Aorta (tissue), 5 donors: ENCODE measurements at regions not wholly inside any gene's neighbourhood (a gene's known extent, or its start where the extent isn't known, plus 50 kb on each side); places are given as distances from the start of the nearest gene placed in this dataset.
"Not testable (repeated sequence)": the region's sequence is repeated elsewhere in the genome, so short reads cannot be mapped to it uniquely, and the experiment has no call there.

ENCODE experiments used
- ATAC-seq: fragments of 200-7000 bp; cut with Tn5 transposase; one replicate; pipeline ENCODE4 v1.9.1; 2022; ENCODE audit warnings: moderate library complexity; ENCODE audit not compliant: low FRiP score
- DNase-seq, 2 donors: peaks; one replicate each; pipeline ENCODE4 v3.0.0-alpha.2; 2020
- H3K27ac ChIP-seq, 2 donors: one replicate each; pipeline ENCODE4 v1.5.1; 2013; ENCODE audit warnings: low read length in 2 of 2, mild to moderate bottlenecking in 2 of 2, moderate library complexity in 2 of 2, control low read depth in 1 of 2, inconsistent platforms in 1 of 2, low read depth in 1 of 2
- H3K27me3 ChIP-seq, 2 donors: one replicate each; pipeline ENCODE4 v1.6.1; 2013; ENCODE audit warnings: control low read depth in 1 of 2, low read length in 1 of 2, mild to moderate bottlenecking in 1 of 2, moderate library complexity in 1 of 2; ENCODE audit not compliant: insufficient read depth in 2 of 2, control insufficient read depth in 1 of 2
- H3K36me3 ChIP-seq, 2 donors: one replicate each; pipeline ENCODE4 v1.6.1; 2013; ENCODE audit warnings: control low read depth in 1 of 2, low read length in 1 of 2, mild to moderate bottlenecking in 1 of 2; ENCODE audit not compliant: insufficient read depth in 2 of 2, control insufficient read depth in 1 of 2
- H3K4me1 ChIP-seq, 2 donors: one replicate each; pipeline ENCODE4 v1.6.1; 2013; ENCODE audit warnings: low read length in 2 of 2, control low read depth in 1 of 2, mild to moderate bottlenecking in 1 of 2, moderate library complexity in 1 of 2; ENCODE audit not compliant: insufficient read depth in 2 of 2, control insufficient read depth in 1 of 2
- H3K4me3 ChIP-seq, 2 donors: one replicate each; pipeline ENCODE4 v1.5.1; 2013; ENCODE audit warnings: low read length in 2 of 2, control low read depth in 1 of 2, mild to moderate bottlenecking in 1 of 2
- H3K9me3 ChIP-seq: one replicate; pipeline ENCODE4 v1.6.1; 2013; ENCODE audit warnings: mild to moderate bottlenecking, low read length; ENCODE audit not compliant: control insufficient read depth
- WGBS, 2 donors: extraction: QIAGEN DNeasy Blood & Tissue Kit; methylation state at CpG; one replicate each; pipeline ENCODE4 v1.1.7; 2013; 5-methylcytosine and 5-hydroxymethylcytosine counted together
- intact Hi-C, 2 donors: fragments of 100-400 bp; cut with DNase I; formaldehyde crosslinking; loops; one replicate each; pipeline versions ENCODE4 v1.14.2 to v1.15.0; 2022
- donor health status: healthy with polysubstance abuse.
- donor health status: Bipolar disorder and iron deficiency.
- donor health status: DM: no; HTN: no; CAD: no.
- donor health status: DM: no; HTN: no; CAD: no.
- donor health status: DM: yes; HTN: yes; CAD: no.

DNA sequence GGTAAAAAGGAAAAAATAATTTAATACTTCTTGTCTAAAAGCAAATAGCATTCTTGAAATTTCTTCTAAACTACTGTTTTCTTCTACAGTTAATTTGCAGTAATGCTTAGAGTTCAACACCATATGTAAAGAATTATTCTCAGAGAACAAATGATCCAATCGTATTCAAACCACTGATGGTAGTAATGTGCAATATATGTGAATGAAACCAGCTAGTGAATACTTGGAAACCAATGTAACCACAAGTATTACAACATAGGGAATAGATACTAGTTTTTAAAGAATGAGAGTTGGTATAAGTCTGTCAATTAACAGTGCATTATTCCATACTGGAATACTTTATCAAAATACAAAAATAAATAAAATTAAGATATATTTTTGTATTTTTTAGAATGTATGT is 850.0 kb downstream of the DIPK2A start:
- DNase-seq (no peak), ATAC-seq (no peak)
- Histone ChIP-seq H3K36me3 (no peaks in the 10 kb centered on the region), H3K4me3 (no peak overlapping the region), H3K27ac (no peak overlapping the region), H3K4me1 (no peaks in the 10 kb centered on the region), H3K27me3 (no peaks in the 10 kb centered on the region), H3K9me3 (no peaks in the 10 kb centered on the region)
- intact Hi-C loops = no loop called here
- WGBS, 2 donors = 93 to 94% methylated on average over 1 of the region's 1 CpG

DNA sequence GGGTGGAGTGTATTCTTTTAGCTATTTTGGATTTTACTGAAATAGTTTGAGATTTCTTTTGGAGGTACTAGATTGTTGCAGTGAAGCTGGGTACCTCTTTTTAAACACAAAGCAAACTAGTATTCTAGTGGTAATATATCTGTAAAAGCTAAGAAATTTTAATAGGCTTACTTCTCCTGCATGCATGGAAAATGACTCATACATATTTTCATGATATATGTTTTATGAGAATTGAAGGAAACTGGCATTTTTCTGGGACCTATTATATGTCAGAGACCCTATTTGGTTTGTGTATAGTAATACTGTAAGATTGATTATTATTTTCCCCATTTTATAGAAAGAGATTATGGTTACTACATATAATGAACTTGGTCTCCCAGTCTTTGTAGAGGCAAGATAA is 851.0 kb downstream of the DIPK2A start:
- Histone ChIP-seq H3K27me3 (no peaks in the 10 kb centered on the region), H3K4me1 (no peaks in the 10 kb centered on the region), H3K4me3 (no peak overlapping the region), H3K9me3 (no peaks in the 10 kb centered on the region), H3K36me3 (no peaks in the 10 kb centered on the region), H3K27ac (no peak overlapping the region)
- DNase-seq = no peak
- intact Hi-C loops = no loop called here
- ATAC-seq = no peak

DNA sequence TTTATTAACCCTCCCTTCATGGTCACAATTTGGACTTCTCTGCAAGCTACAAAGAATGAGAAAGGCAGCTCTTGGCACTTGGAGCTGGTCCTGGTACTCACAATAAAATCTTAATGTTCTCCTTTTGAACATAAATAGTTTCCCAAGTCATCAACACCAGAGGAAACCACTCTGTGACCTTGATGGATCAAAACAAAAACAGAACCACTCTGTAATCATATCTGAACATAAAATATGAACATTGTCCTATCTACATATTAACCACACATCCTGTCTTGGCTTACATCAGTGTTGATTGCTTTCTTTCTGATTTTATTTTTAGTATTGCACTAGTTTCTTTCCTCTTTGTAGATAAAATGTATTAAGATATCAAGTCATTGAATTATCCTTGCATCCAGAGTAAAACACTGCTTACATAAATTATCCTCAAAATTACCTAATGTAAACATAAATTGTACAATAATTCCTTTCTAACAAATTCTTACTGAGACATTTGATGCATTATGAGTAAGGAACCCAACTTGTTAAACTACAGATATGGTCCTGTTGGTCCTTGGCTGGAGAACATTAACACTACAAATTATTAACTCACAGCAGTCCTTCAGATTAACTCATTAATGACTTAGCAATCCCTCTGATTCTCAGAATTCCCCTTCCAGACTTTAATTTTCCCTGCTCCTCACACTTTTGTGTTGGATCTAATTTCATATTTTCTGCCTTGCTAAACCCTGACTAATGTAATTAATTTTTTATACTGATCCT is 860.5 kb downstream of the DIPK2A start:
- Histone ChIP-seq H3K27me3 (no peaks in the 10 kb centered on the region), H3K36me3 (no peaks in the 10 kb centered on the region), H3K27ac (no peak overlapping the region), H3K4me3 (no peak overlapping the region), H3K4me1 (peaks cover 0 to 2% of the 10 kb centered on the region in 2 donors), H3K9me3 (no peaks in the 10 kb centered on the region)
- ATAC-seq (no peak), DNase-seq (no peak)
- intact Hi-C loops = no loop called here

DNA sequence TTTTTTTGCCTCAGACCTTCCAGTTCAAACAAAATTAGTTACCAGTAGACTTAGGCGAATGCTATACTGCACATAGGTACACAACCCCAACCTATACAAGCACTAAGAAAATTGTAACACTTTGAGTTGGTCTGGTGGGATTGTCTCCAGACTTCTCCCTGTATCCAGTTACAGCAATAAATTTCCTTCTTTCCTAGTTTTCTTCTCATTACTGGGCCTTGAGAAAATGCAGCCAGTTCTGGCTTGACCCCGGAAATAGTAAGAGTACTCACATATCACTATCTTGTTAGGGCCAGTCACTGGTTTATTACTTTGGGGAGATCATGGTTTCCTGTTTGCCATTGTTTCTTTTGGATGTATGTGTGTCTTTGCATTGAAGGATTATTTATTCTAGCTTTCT is 868.4 kb downstream of the DIPK2A start:
- H3K9me3 ChIP-seq = peaks cover 4% of the 10 kb centered on the region
- intact Hi-C loops = no loop called here
- WGBS, 2 donors = 73 to 93% methylated on average over 2 of the region's 2 CpGs
- no peaks in the 10 kb centered on the region for H3K36me3 ChIP-seq
- H3K4me1 ChIP-seq = no peaks in the 10 kb centered on the region
- ATAC-seq (no peak), DNase-seq (no peak)
- H3K27ac ChIP-seq = no peak overlapping the region
- no peaks in the 10 kb centered on the region for H3K27me3 ChIP-seq
- H3K4me3 ChIP-seq = no peak overlapping the region

DNA sequence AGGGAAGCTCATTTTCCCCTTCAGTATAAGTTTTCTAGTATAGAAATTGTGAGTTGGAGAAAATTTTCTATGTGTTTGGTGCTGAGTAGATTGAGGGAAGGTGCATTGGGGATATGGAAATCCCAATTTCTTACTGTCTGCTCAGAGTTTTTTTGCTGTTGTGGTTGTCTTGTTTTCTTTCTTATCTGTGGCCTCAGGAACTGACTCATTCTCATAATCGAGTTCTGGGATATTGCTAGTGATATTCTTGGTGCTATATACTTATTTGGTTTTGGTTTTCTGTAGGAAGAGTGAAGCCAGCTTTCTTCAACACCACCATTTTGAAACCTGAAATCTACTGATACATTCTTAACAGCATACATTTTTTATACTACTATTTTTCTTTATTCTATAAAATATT is 869.2 kb downstream of the DIPK2A start:
- intact Hi-C loops = no loop called here
- Histone ChIP-seq H3K36me3 (no peaks in the 10 kb centered on the region), H3K4me3 (no peak overlapping the region), H3K27ac (no peak overlapping the region), H3K9me3 (peaks cover 4% of the 10 kb centered on the region), H3K4me1 (no peaks in the 10 kb centered on the region), H3K27me3 (no peaks in the 10 kb centered on the region)
- DNase-seq = no peak
- WGBS, 2 donors = 49 to 63% methylated on average over 1 of the region's 1 CpG
- ATAC-seq = no peak

DNA sequence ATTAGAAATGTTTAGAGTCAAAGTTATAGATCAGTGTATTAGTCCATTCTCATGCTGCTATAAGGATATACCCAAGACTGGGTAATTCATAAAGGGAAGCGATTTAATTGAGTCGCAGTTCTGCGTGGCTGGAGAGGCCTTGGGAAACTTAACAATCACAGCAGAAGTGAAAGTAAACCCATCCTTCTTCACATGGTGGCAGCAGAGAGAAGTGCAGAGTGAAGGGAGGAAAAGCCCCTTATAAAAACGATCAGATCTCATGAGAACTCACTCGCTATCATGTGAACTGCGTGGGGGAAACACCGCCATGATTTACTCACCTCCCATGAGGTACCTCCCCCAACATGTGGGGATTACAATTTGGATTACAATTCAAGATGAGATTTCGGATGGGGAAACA is 871.5 kb downstream of the DIPK2A start:
- ATAC-seq = no peak
- Histone ChIP-seq H3K4me3 (no peak overlapping the region), H3K27me3 (no peaks in the 10 kb centered on the region), H3K4me1 (no peaks in the 10 kb centered on the region), H3K27ac (no peak overlapping the region), H3K36me3 (no peaks in the 10 kb centered on the region), H3K9me3 (peaks cover 4% of the 10 kb centered on the region)
- intact Hi-C loops = no loop called here
- WGBS, 2 donors = 87 to 90% methylated on average over 8 of the region's 8 CpGs
- DNase-seq = no peak

DNA sequence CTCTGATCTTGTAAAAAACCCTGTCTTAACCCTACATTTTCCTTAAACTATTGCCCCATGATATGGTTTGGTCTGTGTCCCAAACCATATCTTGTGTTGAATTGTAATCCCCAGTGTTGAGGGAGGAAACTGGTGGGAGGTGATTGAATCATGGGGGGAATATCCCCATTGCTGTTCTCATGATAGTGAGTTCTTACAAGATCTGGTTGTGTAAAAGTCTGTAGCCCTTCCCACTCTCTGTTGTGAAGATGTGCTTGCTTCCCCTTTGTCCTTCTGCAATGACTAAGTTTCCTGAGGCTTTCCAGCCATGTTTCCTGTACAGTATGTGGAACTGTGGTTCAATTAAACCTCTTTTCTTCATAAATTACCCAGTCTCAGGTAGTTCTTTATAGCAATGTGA is 881.4 kb downstream of the DIPK2A start:
- Histone ChIP-seq H3K36me3 (no peaks in the 10 kb centered on the region), H3K4me1 (no peaks in the 10 kb centered on the region), H3K4me3 (no peak overlapping the region), H3K27me3 (no peaks in the 10 kb centered on the region), H3K9me3 (no peaks in the 10 kb centered on the region), H3K27ac (no peak overlapping the region)
- intact Hi-C loops = no loop called here
- DNase-seq (no peak), ATAC-seq (no peak)

DNA sequence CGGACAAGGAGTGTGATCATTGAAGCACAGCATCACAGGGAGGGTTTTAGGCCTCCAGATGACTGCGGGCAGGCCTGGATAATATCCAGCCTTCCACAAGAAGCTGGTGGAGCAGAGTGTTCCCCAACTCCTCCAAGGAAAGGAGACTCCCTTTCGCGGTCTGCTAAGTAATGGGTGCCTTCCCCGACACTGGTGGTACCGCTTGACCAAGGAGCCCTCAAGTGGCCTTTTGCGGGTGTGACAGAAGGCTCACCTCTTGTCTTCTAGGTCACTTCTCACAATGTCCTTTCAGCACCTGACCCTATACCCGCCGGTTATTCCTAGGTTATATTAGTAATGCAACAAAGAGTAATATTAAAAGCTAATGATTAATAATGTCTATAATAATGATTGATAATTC is 882.4 kb downstream of the DIPK2A start:
- DNase-seq, intact Hi-C loops, H3K27me3 ChIP-seq, H3K27ac ChIP-seq, H3K9me3 ChIP-seq, ATAC-seq, H3K4me3 ChIP-seq, H3K4me1 ChIP-seq, H3K36me3 ChIP-seq: not testable (repeated sequence)
- WGBS, 2 donors = 97 to 99% methylated on average over 9 of the region's 9 CpGs

DNA sequence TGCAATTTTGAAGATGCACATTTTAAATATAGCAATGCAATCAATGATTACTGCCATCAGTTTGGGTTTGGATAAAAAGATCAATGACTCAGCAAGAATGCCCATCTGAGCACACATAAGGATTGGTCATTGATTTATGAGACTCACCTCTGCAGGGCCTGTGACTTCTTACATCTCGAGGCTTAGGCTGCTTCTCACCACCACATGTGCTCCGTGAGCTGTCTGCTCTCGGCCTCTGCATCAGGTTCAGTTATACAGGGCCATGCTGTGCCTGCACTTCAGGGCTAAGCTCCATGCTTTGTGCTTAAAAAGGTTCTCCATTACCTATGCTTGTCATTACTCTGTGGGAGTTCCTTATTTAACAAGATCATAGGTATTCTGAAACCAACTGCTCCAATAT is 887.5 kb downstream of the DIPK2A start:
- no peaks in the 10 kb centered on the region for H3K9me3 ChIP-seq
- H3K27me3 ChIP-seq = no peaks in the 10 kb centered on the region
- no peak overlapping the region for H3K4me3 ChIP-seq
- no peak overlapping the region for H3K27ac ChIP-seq
- ATAC-seq = no peak
- intact Hi-C loops = no loop called here
- WGBS, 2 donors = 92 to 93% methylated on average over 3 of the region's 3 CpGs
- H3K4me1 ChIP-seq = no peaks in the 10 kb centered on the region
- DNase-seq = no peak
- H3K36me3 ChIP-seq = no peaks in the 10 kb centered on the region
